ENCODE measurements at regions not wholly inside any gene's neighbourhood (a gene's known extent, or its start where the extent isn't known, plus 50 kb on each side); places are given as distances from the start of the nearest gene placed in this dataset.

GRCh38 chr4:13980317-13981310, 353.1 kb upstream of the BOD1L1 start:
- H3K36me3 ChIP-seq (ENCODE audit: control insufficient read depth in 2 of 2, insufficient read depth in 1 of 2, low read length in 2 of 2), result no peaks in the 10 kb centered on the region
- POLR2A ChIA-PET, result no interaction called here
- no peaks in the 10 kb centered on the region for H3K9me3 ChIP-seq (ENCODE audit: control insufficient read depth, insufficient read depth, low read depth, low read length)
- no peak overlapping the region for H3K27ac ChIP-seq (ENCODE audit: extremely low read depth, low read depth, low read length)
- H3K4me1 ChIP-seq (ENCODE audit: control insufficient read depth, insufficient read depth, low read length), result no peaks in the 10 kb centered on the region
- TF ChIP-seq TCF7L2 (IDR thresholded peaks at IDR 0.05; ENCODE audit: borderline replicate concordance, low read depth, low read length) (no peak), SCRT1 (tag by site-specific recombination; IDR thresholded peaks at IDR 0.05; ENCODE audit: borderline replicate concordance) (no peak), SCRT2 (tag by site-specific recombination; IDR thresholded peaks at IDR 0.05) (no peak), ZNF701 (tag by site-specific recombination; IDR thresholded peaks at IDR 0.05) (no peak), ZFP3 (tag by site-specific recombination; IDR thresholded peaks at IDR 0.05; ENCODE audit: low read depth) (no peak), ZNF776 (tag by site-specific recombination; IDR thresholded peaks at IDR 0.05; ENCODE audit: borderline replicate concordance) (no peak), ZNF280C (tag by site-specific recombination; IDR thresholded peaks at IDR 0.05) (no peak), WT1 (tag by site-specific recombination; IDR thresholded peaks at IDR 0.05) (no peak), ZNF501 (tag by site-specific recombination; IDR thresholded peaks at IDR 0.05) (no peak), ZNF266 (tag by site-specific recombination; IDR thresholded peaks at IDR 0.05; ENCODE audit: low read depth) (no peak), HIC1 (tag by site-specific recombination; IDR thresholded peaks at IDR 0.05) (no peak), ZIC2 (tag by site-specific recombination; IDR thresholded peaks at IDR 0.05) (no peak), ZNF837 (tag by site-specific recombination; IDR thresholded peaks at IDR 0.05) (no peak)
- CTCF ChIA-PET, result no interaction called here
- H3K4me3 ChIP-seq (ENCODE audit: low read depth, low read length), result no peak overlapping the region

GRCh38 chr4:13981499-13981898, 354.0 kb upstream of the BOD1L1 start:
- no peaks in the 10 kb centered on the region for H3K4me1 ChIP-seq (ENCODE audit: control insufficient read depth, insufficient read depth, low read length)
- ChIA-PET CTCF (no interaction called here), POLR2A (no interaction called here)
- TF ChIP-seq MEIS1 (CRISPR knock-in tag; IDR thresholded peaks at IDR 0.05; ENCODE audit: borderline replicate concordance), result no peak
- no peak overlapping the region for H3K4me3 ChIP-seq (ENCODE audit: low read depth, low read length)
- H3K27ac ChIP-seq (ENCODE audit: extremely low read depth, low read depth, low read length), result no peak overlapping the region
- no peaks in the 10 kb centered on the region for H3K9me3 ChIP-seq (ENCODE audit: control insufficient read depth, insufficient read depth, low read depth, low read length)
- H3K36me3 ChIP-seq (ENCODE audit: control insufficient read depth in 2 of 2, insufficient read depth in 1 of 2, low read length in 2 of 2), result no peaks in the 10 kb centered on the region

DNA sequence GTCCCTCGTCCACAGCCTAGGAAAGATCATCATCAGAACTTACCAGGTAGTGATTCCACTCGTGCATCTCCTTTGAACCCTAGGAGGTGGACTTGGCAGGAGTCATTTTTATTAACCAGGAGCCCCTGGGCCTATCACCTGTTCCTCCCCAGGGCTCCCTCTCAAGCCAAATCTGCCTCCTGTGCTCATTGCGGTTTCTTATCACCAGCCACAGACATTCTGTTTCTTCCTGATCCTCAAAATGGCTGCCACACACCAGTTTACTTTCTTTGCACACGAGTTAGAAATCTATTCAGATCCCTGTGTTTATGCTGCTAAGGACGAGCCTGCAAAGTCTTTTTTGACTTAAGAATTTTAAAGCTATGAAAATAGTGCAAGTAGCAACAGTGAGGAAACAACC, 354.5 kb upstream of the BOD1L1 start:
- POLR2A ChIA-PET, result no interaction called here
- CTCF ChIA-PET, result no interaction called here
- no peak overlapping the region for H3K27ac ChIP-seq (ENCODE audit: extremely low read depth, low read depth, low read length)
- H3K4me1 ChIP-seq (ENCODE audit: control insufficient read depth, insufficient read depth, low read length), result no peaks in the 10 kb centered on the region
- H3K36me3 ChIP-seq (ENCODE audit: control insufficient read depth in 2 of 2, insufficient read depth in 1 of 2, low read length in 2 of 2), result no peaks in the 10 kb centered on the region
- no peak overlapping the region for H3K4me3 ChIP-seq (ENCODE audit: low read depth, low read length)
- H3K9me3 ChIP-seq (ENCODE audit: control insufficient read depth, insufficient read depth, low read depth, low read length), result no peaks in the 10 kb centered on the region
- TF ChIP-seq, protein P1, sequence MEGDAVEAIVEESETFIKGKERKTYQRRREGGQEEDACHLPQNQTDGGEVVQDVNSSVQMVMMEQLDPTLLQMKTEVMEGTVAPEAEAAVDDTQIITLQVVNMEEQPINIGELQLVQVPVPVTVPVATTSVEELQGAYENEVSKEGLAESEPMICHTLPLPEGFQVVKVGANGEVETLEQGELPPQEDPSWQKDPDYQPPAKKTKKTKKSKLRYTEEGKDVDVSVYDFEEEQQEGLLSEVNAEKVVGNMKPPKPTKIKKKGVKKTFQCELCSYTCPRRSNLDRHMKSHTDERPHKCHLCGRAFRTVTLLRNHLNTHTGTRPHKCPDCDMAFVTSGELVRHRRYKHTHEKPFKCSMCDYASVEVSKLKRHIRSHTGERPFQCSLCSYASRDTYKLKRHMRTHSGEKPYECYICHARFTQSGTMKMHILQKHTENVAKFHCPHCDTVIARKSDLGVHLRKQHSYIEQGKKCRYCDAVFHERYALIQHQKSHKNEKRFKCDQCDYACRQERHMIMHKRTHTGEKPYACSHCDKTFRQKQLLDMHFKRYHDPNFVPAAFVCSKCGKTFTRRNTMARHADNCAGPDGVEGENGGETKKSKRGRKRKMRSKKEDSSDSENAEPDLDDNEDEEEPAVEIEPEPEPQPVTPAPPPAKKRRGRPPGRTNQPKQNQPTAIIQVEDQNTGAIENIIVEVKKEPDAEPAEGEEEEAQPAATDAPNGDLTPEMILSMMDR (tag by site-specific recombination; IDR thresholded peaks at IDR 0.05), result no peak
- TF ChIP-seq SALL2 (tag by site-specific recombination; IDR thresholded peaks at IDR 0.05; ENCODE audit: borderline replicate concordance) (no peak), ZNF391 (tag by site-specific recombination; IDR thresholded peaks at IDR 0.05; ENCODE audit: borderline replicate concordance, low read depth) (no peak), ZNF449 (tag by site-specific recombination; IDR thresholded peaks at IDR 0.05) (no peak), GLIS2 (tag by site-specific recombination; IDR thresholded peaks at IDR 0.05) (no peak), ZNF175 (tag by site-specific recombination; IDR thresholded peaks at IDR 0.05) (no peak), KLF10 (tag by site-specific recombination; IDR thresholded peaks at IDR 0.05) (no peak), ZNF223 (tag by site-specific recombination; IDR thresholded peaks at IDR 0.05) (no peak), EGR2 (tag by site-specific recombination; IDR thresholded peaks at IDR 0.05; ENCODE audit: low read depth) (no peak), ZNF776 (tag by site-specific recombination; IDR thresholded peaks at IDR 0.05; ENCODE audit: borderline replicate concordance) (no peak), ZNF146 (tag by site-specific recombination; IDR thresholded peaks at IDR 0.05) (no peak)

All from HEK293 (cell line).